Activated T-cell treated with anti-CD3 and anti-CD28 coated beads, Interleukin-2, amount 50 U/mL, for 72 hours (primary cell): ENCODE measurements at regions not wholly inside any gene's neighbourhood (a gene's known extent, or its start where the extent isn't known, plus 50 kb on each side); places are given as distances from the start of the nearest gene placed in this dataset.
A peak's percentile ranks its signal among the peaks of the same experiment; 100 is the strongest.
"Not testable (repeated sequence)": the region's sequence is repeated elsewhere in the genome, so short reads cannot be mapped to it uniquely, and the experiment has no call there.

ENCODE experiments used
- ATAC-seq, 2 donors: fragments of 150-1000 bp; cut with Tn5 transposase; replicated peaks in 1 of 2; 2 replicates each; pipeline ENCODE4 v1.10.0; 2021; ENCODE audit warnings: moderate library complexity in 2 of 2, mild to moderate bottlenecking in 1 of 2
- DNase-seq, 2 donors: peaks; one replicate each; pipeline ENCODE4 v3.0.0; 2021 to 2022; ENCODE audit warnings: mixed read lengths in 1 of 2
- H3K27ac Mint-ChIP-seq: one replicate; pipeline ENCODE4 v1.8.0; 2022; ENCODE audit warnings: mild to moderate bottlenecking, moderate library complexity, mixed read lengths
- H3K27me3 Mint-ChIP-seq: one replicate; pipeline ENCODE4 v1.8.0; 2022; ENCODE audit warnings: low read depth, mixed read lengths
- H3K36me3 Mint-ChIP-seq, 2 donors: one replicate each; pipeline ENCODE4 v1.8.0; 2022; ENCODE audit warnings: mixed read lengths in 2 of 2, mild to moderate bottlenecking in 1 of 2; ENCODE audit not compliant: insufficient read depth in 2 of 2
- H3K4me1 Mint-ChIP-seq: one replicate; pipeline ENCODE4 v1.8.0; 2022; ENCODE audit warnings: low read depth, mixed read lengths
- H3K4me3 Mint-ChIP-seq, 2 donors: one replicate each; pipeline ENCODE4 v1.8.0; 2022; ENCODE audit warnings: mild to moderate bottlenecking in 2 of 2, mixed read lengths in 2 of 2, moderate library complexity in 2 of 2
- H3K9me3 Mint-ChIP-seq, 2 donors: one replicate each; pipeline ENCODE4 v1.8.0; 2022; ENCODE audit warnings: mixed read lengths in 2 of 2

GRCh38 chr4:103499094-103499493 lies 220.7 kb downstream of the TACR3 start:
- H3K4me3 Mint-ChIP-seq = peak overlapping the region in 1 of 2 donors; percentile 65
- DNase-seq (no peak), ATAC-seq (no peak)
- no peaks in the 10 kb centered on the region for H3K36me3 Mint-ChIP-seq
- peaks cover 0 to 3% of the 10 kb centered on the region in 2 donors for H3K9me3 Mint-ChIP-seq
- no peak overlapping the region for H3K27ac Mint-ChIP-seq
- H3K27me3 Mint-ChIP-seq = no peaks in the 10 kb centered on the region
- H3K4me1 Mint-ChIP-seq = peaks cover 20% of the 10 kb centered on the region

- ATAC-seq (peak; percentile 84 to 87), DNase-seq (peak; percentile 29 to 37)
- no peaks in the 10 kb centered on the region for H3K36me3 Mint-ChIP-seq
- peak overlapping the region; percentile 6 to 65 for H3K4me3 Mint-ChIP-seq
- peak overlapping the region; percentile 58 for H3K27ac Mint-ChIP-seq
- no peaks in the 10 kb centered on the region for H3K27me3 Mint-ChIP-seq
- H3K4me1 Mint-ChIP-seq = peaks cover 20% of the 10 kb centered on the region
- H3K9me3 Mint-ChIP-seq = peaks cover 0 to under 1% of the 10 kb centered on the region in 2 donors
Observed at GRCh38 chr4:103498161-103499070, 221.4 kb downstream of the TACR3 start.

GRCh38 chr4:103497692-103498091 lies 222.1 kb downstream of the TACR3 start:
- H3K4me3 Mint-ChIP-seq = no peak overlapping the region
- H3K9me3 Mint-ChIP-seq = no peaks in the 10 kb centered on the region
- ATAC-seq (no peak), DNase-seq (no peak)
- no peaks in the 10 kb centered on the region for H3K36me3 Mint-ChIP-seq
- peaks cover 20% of the 10 kb centered on the region for H3K4me1 Mint-ChIP-seq
- no peaks in the 10 kb centered on the region for H3K27me3 Mint-ChIP-seq
- H3K27ac Mint-ChIP-seq = no peak overlapping the region

GRCh38 chr4:103496800-103497199 lies 223.0 kb downstream of the TACR3 start:
- no peak for DNase-seq
- ATAC-seq = no peak
- H3K27ac Mint-ChIP-seq = no peak overlapping the region

GRCh38 chr4:103493450-103494159 lies 226.2 kb downstream of the TACR3 start:
- Mint-ChIP-seq H3K27ac (no peak overlapping the region), H3K4me3 (no peak overlapping the region), H3K9me3 (no peaks in the 10 kb centered on the region), H3K36me3 (no peaks in the 10 kb centered on the region), H3K27me3 (no peaks in the 10 kb centered on the region), H3K4me1 (peaks cover 14% of the 10 kb centered on the region)
- DNase-seq (no peak), ATAC-seq (no peak)

More at GRCh38 chr4:103496800-103497199, 223.0 kb downstream of the TACR3 start:
- H3K27me3 Mint-ChIP-seq = no peaks in the 10 kb centered on the region
- no peaks in the 10 kb centered on the region for H3K36me3 Mint-ChIP-seq
- peaks cover 20% of the 10 kb centered on the region for H3K4me1 Mint-ChIP-seq
- no peak overlapping the region for H3K4me3 Mint-ChIP-seq
- H3K9me3 Mint-ChIP-seq = no peaks in the 10 kb centered on the region

GRCh38 chr4:103485296-103485695 lies 234.5 kb downstream of the TACR3 start:
- not testable (repeated sequence) for H3K4me1 Mint-ChIP-seq, H3K9me3 Mint-ChIP-seq, H3K4me3 Mint-ChIP-seq, ATAC-seq, H3K27me3 Mint-ChIP-seq, DNase-seq, H3K27ac Mint-ChIP-seq, H3K36me3 Mint-ChIP-seq

- ATAC-seq = no peak
- H3K4me1 Mint-ChIP-seq = no peaks in the 10 kb centered on the region
- no peak for DNase-seq
Observed at GRCh38 chr4:103484521-103484920, 235.3 kb downstream of the TACR3 start.

GRCh38 chr4:103482893-103483292 lies 236.9 kb downstream of the TACR3 start:
- no peak for DNase-seq
- ATAC-seq = no peak
- Mint-ChIP-seq H3K27ac (no peak overlapping the region), H3K36me3 (no peaks in the 10 kb centered on the region), H3K9me3 (no peaks in the 10 kb centered on the region), H3K4me1 (no peaks in the 10 kb centered on the region), H3K27me3 (no peaks in the 10 kb centered on the region), H3K4me3 (no peak overlapping the region)

More at GRCh38 chr4:103484521-103484920, 235.3 kb downstream of the TACR3 start:
- no peaks in the 10 kb centered on the region for H3K27me3 Mint-ChIP-seq
- H3K9me3 Mint-ChIP-seq = no peaks in the 10 kb centered on the region
- H3K27ac Mint-ChIP-seq = no peak overlapping the region
- no peaks in the 10 kb centered on the region for H3K36me3 Mint-ChIP-seq
- H3K4me3 Mint-ChIP-seq = no peak overlapping the region

GRCh38 chr4:103482471-103482870 lies 237.3 kb downstream of the TACR3 start:
- no peak overlapping the region for H3K4me3 Mint-ChIP-seq
- no peaks in the 10 kb centered on the region for H3K9me3 Mint-ChIP-seq
- no peak for DNase-seq
- H3K36me3 Mint-ChIP-seq = no peaks in the 10 kb centered on the region
- H3K27ac Mint-ChIP-seq = no peak overlapping the region
- no peaks in the 10 kb centered on the region for H3K27me3 Mint-ChIP-seq
- ATAC-seq = no peak
- no peaks in the 10 kb centered on the region for H3K4me1 Mint-ChIP-seq

GRCh38 chr4:103478734-103479133 lies 241.1 kb downstream of the TACR3 start:
- Mint-ChIP-seq H3K4me1 (no peaks in the 10 kb centered on the region), H3K27ac (no peak overlapping the region), H3K9me3 (no peaks in the 10 kb centered on the region), H3K27me3 (no peaks in the 10 kb centered on the region), H3K4me3 (no peak overlapping the region), H3K36me3 (no peaks in the 10 kb centered on the region)
- DNase-seq = no peak
- no peak for ATAC-seq

GRCh38 chr4:103478210-103478609 lies 241.6 kb downstream of the TACR3 start:
- no peaks in the 10 kb centered on the region for H3K27me3 Mint-ChIP-seq
- no peaks in the 10 kb centered on the region for H3K36me3 Mint-ChIP-seq
- H3K4me3 Mint-ChIP-seq = no peak overlapping the region
- no peak overlapping the region for H3K27ac Mint-ChIP-seq
- DNase-seq = no peak
- no peaks in the 10 kb centered on the region for H3K9me3 Mint-ChIP-seq
- ATAC-seq = no peak
- H3K4me1 Mint-ChIP-seq = no peaks in the 10 kb centered on the region

- Mint-ChIP-seq H3K27me3 (no peaks in the 10 kb centered on the region), H3K36me3 (no peaks in the 10 kb centered on the region), H3K4me1 (no peaks in the 10 kb centered on the region), H3K27ac (no peak overlapping the region), H3K9me3 (peaks cover 0 to 2% of the 10 kb centered on the region in 2 donors), H3K4me3 (no peak overlapping the region)
- ATAC-seq = no peak
- DNase-seq = no peak
Observed at GRCh38 chr4:103457566-103457965, 259.4 kb upstream of the CENPE start.

- Mint-ChIP-seq H3K4me1 (no peaks in the 10 kb centered on the region), H3K36me3 (no peaks in the 10 kb centered on the region), H3K9me3 (no peaks in the 10 kb centered on the region), H3K4me3 (no peak overlapping the region), H3K27me3 (no peaks in the 10 kb centered on the region), H3K27ac (no peak overlapping the region)
- ATAC-seq = no peak
- no peak for DNase-seq
Observed at GRCh38 chr4:103451341-103451740, 253.2 kb upstream of the CENPE start.
